WTC11 (cell line): ENCODE measurements at regions not wholly inside any gene's neighbourhood (a gene's known extent, or its start where the extent isn't known, plus 50 kb on each side); places are given as distances from the start of the nearest gene placed in this dataset.

Experiments
- ATAC-seq: fragments of 200-7000 bp; cut with Tn5 transposase; 2 replicates; pipeline ENCODE4 v1.10.0; 2021; ENCODE audit warnings: mild to moderate bottlenecking, moderate library complexity
- CTCF ChIA-PET: fragments of 300-600 bp; sonication (Branson Sonifier 250); formaldehyde crosslinking; loops from one replicate; lab custom pipeline; 2021; ENCODE audit warnings: antibody characterized with exemption; lab: Charles Lee
- POLR2A ChIA-PET: fragments of 350-600 bp; sonication (Branson Sonifier 250); formaldehyde crosslinking; loops from one replicate; lab custom pipeline; 2021; ENCODE audit warnings: antibody characterized with exemption; lab: Charles Lee
- DNase-seq: peaks from one replicate; pipeline ENCODE4 v3.0.0; 2021; ENCODE audit warnings: low spot score
- H3K27ac Mint-ChIP-seq: 2 replicates; pipeline ENCODE4 v1.8.0; 2021; ENCODE audit warnings: mixed read lengths
- H3K27me3 Mint-ChIP-seq: 2 replicates; pipeline ENCODE4 v1.8.0; 2021; ENCODE audit warnings: low read depth, mild to moderate bottlenecking, moderate library complexity, mixed read lengths
- H3K36me3 Mint-ChIP-seq: 2 replicates; pipeline ENCODE4 v1.8.0; 2021; ENCODE audit warnings: mixed read lengths
- H3K4me1 Mint-ChIP-seq: 2 replicates; pipeline ENCODE4 v1.8.0; 2022; ENCODE audit warnings: mixed read lengths
- H3K4me3 Mint-ChIP-seq: 2 replicates; pipeline ENCODE4 v1.8.0; 2021; ENCODE audit warnings: mild to moderate bottlenecking, moderate library complexity, mixed read lengths
- H3K9me3 Mint-ChIP-seq: 2 replicates; pipeline ENCODE4 v1.8.0; 2021; ENCODE audit warnings: mixed read lengths
- CREM ChIP-seq: sonication (generic); formaldehyde crosslinking; IDR thresholded peaks from 2 replicates; pipeline ENCODE4 v1.8.1; 2022; ENCODE audit warnings: mild to moderate bottlenecking, missing genetic modification reagents, moderate library complexity
- FOXK1 ChIP-seq: sonication (generic); formaldehyde crosslinking; IDR thresholded peaks from 2 replicates; pipeline ENCODE4 v1.8.0; 2022; ENCODE audit warnings: mild to moderate bottlenecking, moderate library complexity, missing genetic modification reagents
- IRF2 ChIP-seq: sonication (generic); formaldehyde crosslinking; IDR thresholded peaks from 2 replicates; pipeline ENCODE4 v1.8.0; 2022; ENCODE audit warnings: low read depth, missing genetic modification reagents, borderline replicate concordance
- JUN ChIP-seq: sonication (generic); formaldehyde crosslinking; IDR thresholded peaks from 2 replicates; pipeline ENCODE4 v1.8.0; 2023; ENCODE audit warnings: mild to moderate bottlenecking, missing genetic modification reagents
- PRRX2 ChIP-seq: fragments of 250-450 bp; sonication (Bioruptor Pico); IDR thresholded peaks from 2 replicates; pipeline ENCODE4 v1.8.0; 2021; ENCODE audit warnings: mild to moderate bottlenecking
- SMAD3 ChIP-seq: sonication (generic); formaldehyde crosslinking; IDR thresholded peaks from 2 replicates; pipeline ENCODE4 v1.8.0; 2022; ENCODE audit warnings: missing genetic modification reagents, mild to moderate bottlenecking, borderline replicate concordance
- TEAD1 ChIP-seq: sonication (generic); formaldehyde crosslinking; IDR thresholded peaks from 2 replicates; pipeline ENCODE4 v1.8.0; 2022; ENCODE audit warnings: mild to moderate bottlenecking, missing genetic modification reagents
- ZNF121 ChIP-seq: sonication (generic); formaldehyde crosslinking; IDR thresholded peaks from 2 replicates; pipeline ENCODE4 v1.8.0; 2023; ENCODE audit warnings: missing genetic modification reagents
- ZNF232 ChIP-seq: sonication (generic); formaldehyde crosslinking; IDR thresholded peaks from 2 replicates; pipeline ENCODE4 v1.8.0; 2022; ENCODE audit warnings: mild to moderate bottlenecking, missing genetic modification reagents
- ZNF317 ChIP-seq: sonication (generic); formaldehyde crosslinking; IDR thresholded peaks from 2 replicates; pipeline ENCODE4 v1.8.1; 2023; ENCODE audit warnings: low read depth, mild to moderate bottlenecking, moderate library complexity, missing genetic modification reagents, borderline replicate concordance
- ZNF396 ChIP-seq: fragments of 250-450 bp; sonication (Bioruptor Pico); IDR thresholded peaks from 2 replicates; pipeline ENCODE4 v1.8.0; 2021; ENCODE audit warnings: mild to moderate bottlenecking, moderate library complexity, borderline replicate concordance
- TF ChIP-seq, protein P1 (sequence below): sonication (generic); formaldehyde crosslinking; conservative IDR thresholded peaks from 2 replicates; pipeline ENCODE4 v1.8.1; 2023; ENCODE audit warnings: mild to moderate bottlenecking, low read depth, missing genetic modification reagents, moderate library complexity
- TF ChIP-seq, protein P2 (sequence below): sonication (generic); formaldehyde crosslinking; IDR thresholded peaks from 2 replicates; pipeline ENCODE4 v1.8.1; 2023; ENCODE audit warnings: mild to moderate bottlenecking, moderate library complexity, missing genetic modification reagents
- TF ChIP-seq, protein P3 (sequence below): sonication (generic); formaldehyde crosslinking; IDR thresholded peaks from 2 replicates; pipeline ENCODE4 v1.8.0; 2023; ENCODE audit warnings: mild to moderate bottlenecking, missing genetic modification reagents
- TF ChIP-seq, protein P4 (sequence below): sonication (generic); formaldehyde crosslinking; IDR thresholded peaks from 2 replicates; pipeline ENCODE4 v1.8.0; 2022; ENCODE audit warnings: mild to moderate bottlenecking, missing genetic modification reagents
- TF ChIP-seq, protein P5 (sequence below): sonication (generic); formaldehyde crosslinking; IDR thresholded peaks from 2 replicates; pipeline ENCODE4 v1.8.1; 2022; ENCODE audit warnings: low read depth, mild to moderate bottlenecking, moderate library complexity, missing genetic modification reagents, borderline replicate concordance
- TF ChIP-seq, protein P6 (sequence below): sonication (generic); formaldehyde crosslinking; IDR thresholded peaks from 2 replicates; pipeline ENCODE4 v1.8.1; 2023; ENCODE audit warnings: mild to moderate bottlenecking, missing genetic modification reagents

DNA sequence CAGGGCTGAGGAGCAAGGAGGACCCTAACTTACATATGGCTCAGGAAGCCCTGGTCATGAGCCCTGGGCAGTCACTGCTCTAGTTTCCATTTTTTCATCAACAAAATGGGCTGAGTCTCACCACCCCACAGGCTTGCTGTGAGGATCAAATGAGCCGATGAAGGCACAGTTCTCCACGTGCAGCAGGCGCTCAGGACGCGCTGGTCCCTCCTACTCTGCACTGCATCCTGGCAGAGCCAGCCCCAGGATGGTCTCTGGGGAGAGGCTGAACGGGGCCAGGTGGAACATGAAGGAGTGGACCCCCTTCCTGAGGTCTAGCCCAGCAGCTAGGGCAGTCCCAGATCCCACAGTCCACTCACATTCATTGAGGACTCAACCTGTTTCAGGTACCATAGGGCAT is 349.3 kb downstream of the PTPRU start:
- ChIA-PET POLR2A (no interaction called here), CTCF (no interaction called here)
- DNase-seq: no peak
- Mint-ChIP-seq H3K4me1 (peaks cover 9% of the 10 kb centered on the region), H3K9me3 (peaks cover 13% of the 10 kb centered on the region), H3K4me3 (no peak overlapping the region), H3K36me3 (no peaks in the 10 kb centered on the region), H3K27ac (no peak overlapping the region), H3K27me3 (no peaks in the 10 kb centered on the region)
- ATAC-seq: no peak
- no peak for TF ChIP-seq PRRX2 (CRISPR knock-in tag)
- TF ChIP-seq, protein P1, sequence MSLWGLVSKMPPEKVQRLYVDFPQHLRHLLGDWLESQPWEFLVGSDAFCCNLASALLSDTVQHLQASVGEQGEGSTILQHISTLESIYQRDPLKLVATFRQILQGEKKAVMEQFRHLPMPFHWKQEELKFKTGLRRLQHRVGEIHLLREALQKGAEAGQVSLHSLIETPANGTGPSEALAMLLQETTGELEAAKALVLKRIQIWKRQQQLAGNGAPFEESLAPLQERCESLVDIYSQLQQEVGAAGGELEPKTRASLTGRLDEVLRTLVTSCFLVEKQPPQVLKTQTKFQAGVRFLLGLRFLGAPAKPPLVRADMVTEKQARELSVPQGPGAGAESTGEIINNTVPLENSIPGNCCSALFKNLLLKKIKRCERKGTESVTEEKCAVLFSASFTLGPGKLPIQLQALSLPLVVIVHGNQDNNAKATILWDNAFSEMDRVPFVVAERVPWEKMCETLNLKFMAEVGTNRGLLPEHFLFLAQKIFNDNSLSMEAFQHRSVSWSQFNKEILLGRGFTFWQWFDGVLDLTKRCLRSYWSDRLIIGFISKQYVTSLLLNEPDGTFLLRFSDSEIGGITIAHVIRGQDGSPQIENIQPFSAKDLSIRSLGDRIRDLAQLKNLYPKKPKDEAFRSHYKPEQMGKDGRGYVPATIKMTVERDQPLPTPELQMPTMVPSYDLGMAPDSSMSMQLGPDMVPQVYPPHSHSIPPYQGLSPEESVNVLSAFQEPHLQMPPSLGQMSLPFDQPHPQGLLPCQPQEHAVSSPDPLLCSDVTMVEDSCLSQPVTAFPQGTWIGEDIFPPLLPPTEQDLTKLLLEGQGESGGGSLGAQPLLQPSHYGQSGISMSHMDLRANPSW (CRISPR knock-in tag): no peak

DNA sequence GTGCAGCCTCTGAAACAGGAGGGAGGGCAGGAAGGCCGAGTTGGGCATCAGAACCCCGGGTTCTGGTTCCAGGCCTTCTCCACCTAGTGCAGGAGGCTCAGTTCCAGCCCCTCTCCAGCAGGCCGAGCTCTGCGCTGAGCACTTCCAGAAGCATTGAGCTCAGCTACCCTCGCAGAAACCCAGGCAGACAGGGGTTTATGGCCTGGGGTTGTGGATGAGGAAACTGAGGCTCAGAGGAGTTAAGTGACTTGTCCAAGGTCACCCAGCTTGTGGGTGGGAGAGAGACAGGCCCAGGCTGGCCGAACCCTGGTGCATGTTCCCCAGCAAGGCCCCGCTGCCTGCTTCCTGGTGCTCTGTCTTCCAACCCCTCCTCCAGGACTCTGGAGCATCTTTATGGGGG is 348.9 kb downstream of the PTPRU start:
- peaks cover 13% of the 10 kb centered on the region for H3K9me3 Mint-ChIP-seq
- peaks cover 9% of the 10 kb centered on the region for H3K4me1 Mint-ChIP-seq
- DNase-seq (no peak), ATAC-seq (no peak)
- H3K27ac Mint-ChIP-seq: no peak overlapping the region
- H3K4me3 Mint-ChIP-seq: no peak overlapping the region
- ChIA-PET CTCF (interaction anchor here (1.0 kb wide), 1 partner anchor 13 kb away, joined by 3 read pairs; no protein-coding TSS in a partner anchor), POLR2A (no interaction called here)
- H3K27me3 Mint-ChIP-seq: no peaks in the 10 kb centered on the region
- TF ChIP-seq SMAD3 (CRISPR knock-in tag): no peak
- no peak for TF ChIP-seq CREM (CRISPR knock-in tag)
- TF ChIP-seq, protein P2, sequence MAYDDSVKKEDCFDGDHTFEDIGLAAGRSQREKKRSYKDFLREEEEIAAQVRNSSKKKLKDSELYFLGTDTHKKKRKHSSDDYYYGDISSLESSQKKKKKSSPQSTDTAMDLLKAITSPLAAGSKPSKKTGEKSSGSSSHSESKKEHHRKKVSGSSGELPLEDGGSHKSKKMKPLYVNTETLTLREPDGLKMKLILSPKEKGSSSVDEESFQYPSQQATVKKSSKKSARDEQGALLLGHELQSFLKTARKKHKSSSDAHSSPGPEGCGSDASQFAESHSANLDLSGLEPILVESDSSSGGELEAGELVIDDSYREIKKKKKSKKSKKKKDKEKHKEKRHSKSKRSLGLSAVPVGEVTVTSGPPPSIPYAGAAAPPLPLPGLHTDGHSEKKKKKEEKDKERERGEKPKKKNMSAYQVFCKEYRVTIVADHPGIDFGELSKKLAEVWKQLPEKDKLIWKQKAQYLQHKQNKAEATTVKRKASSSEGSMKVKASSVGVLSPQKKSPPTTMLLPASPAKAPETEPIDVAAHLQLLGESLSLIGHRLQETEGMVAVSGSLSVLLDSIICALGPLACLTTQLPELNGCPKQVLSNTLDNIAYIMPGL (CRISPR knock-in tag): no peak
- TF ChIP-seq, protein P3, sequence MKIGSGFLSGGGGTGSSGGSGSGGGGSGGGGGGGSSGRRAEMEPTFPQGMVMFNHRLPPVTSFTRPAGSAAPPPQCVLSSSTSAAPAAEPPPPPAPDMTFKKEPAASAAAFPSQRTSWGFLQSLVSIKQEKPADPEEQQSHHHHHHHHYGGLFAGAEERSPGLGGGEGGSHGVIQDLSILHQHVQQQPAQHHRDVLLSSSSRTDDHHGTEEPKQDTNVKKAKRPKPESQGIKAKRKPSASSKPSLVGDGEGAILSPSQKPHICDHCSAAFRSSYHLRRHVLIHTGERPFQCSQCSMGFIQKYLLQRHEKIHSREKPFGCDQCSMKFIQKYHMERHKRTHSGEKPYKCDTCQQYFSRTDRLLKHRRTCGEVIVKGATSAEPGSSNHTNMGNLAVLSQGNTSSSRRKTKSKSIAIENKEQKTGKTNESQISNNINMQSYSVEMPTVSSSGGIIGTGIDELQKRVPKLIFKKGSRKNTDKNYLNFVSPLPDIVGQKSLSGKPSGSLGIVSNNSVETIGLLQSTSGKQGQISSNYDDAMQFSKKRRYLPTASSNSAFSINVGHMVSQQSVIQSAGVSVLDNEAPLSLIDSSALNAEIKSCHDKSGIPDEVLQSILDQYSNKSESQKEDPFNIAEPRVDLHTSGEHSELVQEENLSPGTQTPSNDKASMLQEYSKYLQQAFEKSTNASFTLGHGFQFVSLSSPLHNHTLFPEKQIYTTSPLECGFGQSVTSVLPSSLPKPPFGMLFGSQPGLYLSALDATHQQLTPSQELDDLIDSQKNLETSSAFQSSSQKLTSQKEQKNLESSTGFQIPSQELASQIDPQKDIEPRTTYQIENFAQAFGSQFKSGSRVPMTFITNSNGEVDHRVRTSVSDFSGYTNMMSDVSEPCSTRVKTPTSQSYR (CRISPR knock-in tag): no peak
- no peak for TF ChIP-seq TEAD1 (CRISPR knock-in tag)
- TF ChIP-seq FOXK1 (CRISPR knock-in tag): no peak
- TF ChIP-seq ZNF317 (CRISPR knock-in tag): no peak
- no peak for TF ChIP-seq IRF2 (CRISPR knock-in tag)
- TF ChIP-seq, protein P4, sequence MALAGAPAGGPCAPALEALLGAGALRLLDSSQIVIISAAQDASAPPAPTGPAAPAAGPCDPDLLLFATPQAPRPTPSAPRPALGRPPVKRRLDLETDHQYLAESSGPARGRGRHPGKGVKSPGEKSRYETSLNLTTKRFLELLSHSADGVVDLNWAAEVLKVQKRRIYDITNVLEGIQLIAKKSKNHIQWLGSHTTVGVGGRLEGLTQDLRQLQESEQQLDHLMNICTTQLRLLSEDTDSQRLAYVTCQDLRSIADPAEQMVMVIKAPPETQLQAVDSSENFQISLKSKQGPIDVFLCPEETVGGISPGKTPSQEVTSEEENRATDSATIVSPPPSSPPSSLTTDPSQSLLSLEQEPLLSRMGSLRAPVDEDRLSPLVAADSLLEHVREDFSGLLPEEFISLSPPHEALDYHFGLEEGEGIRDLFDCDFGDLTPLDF (CRISPR knock-in tag): no peak
- TF ChIP-seq, protein P5, sequence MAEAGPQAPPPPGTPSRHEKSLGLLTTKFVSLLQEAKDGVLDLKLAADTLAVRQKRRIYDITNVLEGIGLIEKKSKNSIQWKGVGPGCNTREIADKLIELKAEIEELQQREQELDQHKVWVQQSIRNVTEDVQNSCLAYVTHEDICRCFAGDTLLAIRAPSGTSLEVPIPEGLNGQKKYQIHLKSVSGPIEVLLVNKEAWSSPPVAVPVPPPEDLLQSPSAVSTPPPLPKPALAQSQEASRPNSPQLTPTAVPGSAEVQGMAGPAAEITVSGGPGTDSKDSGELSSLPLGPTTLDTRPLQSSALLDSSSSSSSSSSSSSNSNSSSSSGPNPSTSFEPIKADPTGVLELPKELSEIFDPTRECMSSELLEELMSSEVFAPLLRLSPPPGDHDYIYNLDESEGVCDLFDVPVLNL (CRISPR knock-in tag): no peak
- H3K36me3 Mint-ChIP-seq: no peaks in the 10 kb centered on the region

DNA sequence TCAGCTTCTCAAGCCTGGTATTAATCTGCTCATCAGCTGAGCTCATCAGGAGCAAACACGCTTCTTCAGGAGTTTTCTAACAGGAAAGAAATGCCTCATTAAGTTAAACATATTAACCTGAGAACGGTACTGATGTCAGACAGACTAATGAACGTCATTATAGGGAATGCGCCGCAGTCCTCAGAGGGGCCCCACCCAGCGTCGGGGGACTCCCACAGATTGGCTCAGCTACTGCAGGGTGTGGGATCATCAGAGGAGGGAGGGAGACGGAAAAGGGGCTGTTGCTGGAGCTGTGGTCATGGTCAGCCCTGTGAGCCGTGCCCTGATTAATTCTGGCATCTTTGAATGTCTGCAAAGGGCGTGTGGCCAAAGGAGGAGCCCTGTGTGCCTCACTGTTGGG is 348.5 kb downstream of the PTPRU start:
- Mint-ChIP-seq H3K4me1 (peaks cover 9% of the 10 kb centered on the region), H3K36me3 (no peaks in the 10 kb centered on the region), H3K4me3 (no peak overlapping the region), H3K27me3 (no peaks in the 10 kb centered on the region), H3K27ac (no peak overlapping the region), H3K9me3 (peaks cover 10% of the 10 kb centered on the region)
- POLR2A ChIA-PET: no interaction called here
- CTCF ChIA-PET: interaction anchor here (1.0 kb wide), 1 partner anchor 13 kb away, joined by 3 read pairs; no protein-coding TSS in a partner anchor
- no peak for DNase-seq
- no peak for ATAC-seq
- TF ChIP-seq, protein P6, sequence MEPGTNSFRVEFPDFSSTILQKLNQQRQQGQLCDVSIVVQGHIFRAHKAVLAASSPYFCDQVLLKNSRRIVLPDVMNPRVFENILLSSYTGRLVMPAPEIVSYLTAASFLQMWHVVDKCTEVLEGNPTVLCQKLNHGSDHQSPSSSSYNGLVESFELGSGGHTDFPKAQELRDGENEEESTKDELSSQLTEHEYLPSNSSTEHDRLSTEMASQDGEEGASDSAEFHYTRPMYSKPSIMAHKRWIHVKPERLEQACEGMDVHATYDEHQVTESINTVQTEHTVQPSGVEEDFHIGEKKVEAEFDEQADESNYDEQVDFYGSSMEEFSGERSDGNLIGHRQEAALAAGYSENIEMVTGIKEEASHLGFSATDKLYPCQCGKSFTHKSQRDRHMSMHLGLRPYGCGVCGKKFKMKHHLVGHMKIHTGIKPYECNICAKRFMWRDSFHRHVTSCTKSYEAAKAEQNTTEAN (CRISPR knock-in tag): no peak
- TF ChIP-seq JUN (no peak), ZNF121 (CRISPR knock-in tag) (no peak), ZNF396 (no peak), ZNF232 (no peak)
